ENCODE measurements at regions not wholly inside any gene's neighbourhood (a gene's known extent, or its start where the extent isn't known, plus 50 kb on each side); places are given as distances from the start of the nearest gene placed in this dataset.

GRCh38 chr10:111999205-111999914 is 184.2 kb downstream of the GPAM start:
- no peak for DNase-seq

GRCh38 chr10:111999915-112000302 is 183.7 kb downstream of the GPAM start:
- no peak for DNase-seq

GRCh38 chr10:112000466-112000865 is 183.1 kb downstream of the GPAM start:
- DNase-seq, result no peak

GRCh38 chr10:112002206-112002605 is 181.4 kb downstream of the GPAM start:
- DNase-seq, result no peak

GRCh38 chr10:112004075-112004474 is 179.5 kb downstream of the GPAM start:
- DNase-seq, result no peak

- no peak for DNase-seq
Observed at GRCh38 chr10:112005044-112005443, 178.5 kb downstream of the GPAM start.

- no peak for DNase-seq
Observed at GRCh38 chr10:112006407-112006806, 177.2 kb downstream of the GPAM start.

- no peak for DNase-seq
Observed at GRCh38 chr10:112006831-112007230, 176.7 kb downstream of the GPAM start.

GRCh38 chr10:112022196-112022595 is 161.4 kb downstream of the GPAM start:
- no peak for DNase-seq

GRCh38 chr10:112024079-112024478 is 159.5 kb downstream of the GPAM start:
- DNase-seq, result no peak

- DNase-seq, result no peak
Observed at GRCh38 chr10:112025228-112025627, 158.3 kb downstream of the GPAM start.

GRCh38 chr10:112026438-112026837 is 157.1 kb downstream of the GPAM start:
- DNase-seq, result no peak

GRCh38 chr10:112027731-112028280 is 155.8 kb downstream of the GPAM start:
- no peak for DNase-seq

GRCh38 chr10:112030431-112030830 is 153.1 kb downstream of the GPAM start:
- no peak for DNase-seq

- no peak for DNase-seq
Observed at GRCh38 chr10:112039823-112040222, 143.7 kb downstream of the GPAM start.

GRCh38 chr10:112040696-112041095 is 142.9 kb downstream of the GPAM start:
- DNase-seq, result no peak

GRCh38 chr10:112045938-112046337 is 137.6 kb downstream of the GPAM start:
- DNase-seq, result no peak

GRCh38 chr10:112047674-112048073 is 135.9 kb downstream of the GPAM start:
- DNase-seq, result no peak

GRCh38 chr10:112052166-112052565 is 131.4 kb downstream of the GPAM start:
- DNase-seq, result no peak

GRCh38 chr10:112053895-112054294 is 129.7 kb downstream of the GPAM start:
- no peak for DNase-seq

GRCh38 chr10:112054516-112054915 is 129.0 kb downstream of the GPAM start:
- DNase-seq, result no peak

- DNase-seq, result no peak
Observed at GRCh38 chr10:112057072-112057471, 126.5 kb downstream of the GPAM start.

- no peak for DNase-seq
Observed at GRCh38 chr10:112059220-112059619, 124.3 kb downstream of the GPAM start.

GRCh38 chr10:112071596-112072133 is 111.9 kb downstream of the GPAM start:
- DNase-seq, result no peak

GRCh38 chr10:112078003-112078402 is 105.6 kb downstream of the GPAM start:
- DNase-seq, result no peak
